Stomach (tissue), 4 donors: ENCODE measurements at regions not wholly inside any gene's neighbourhood (a gene's known extent, or its start where the extent isn't known, plus 50 kb on each side); places are given as distances from the start of the nearest gene placed in this dataset.

ENCODE experiments used
- EP300 ChIP-seq: sonication (generic); formaldehyde crosslinking; IDR thresholded peaks from one replicate; pipeline ENCODE4 v1.6.1; 2017; ENCODE audit warnings: antibody characterized with exemption
- POLR2A ChIP-seq, 4 donors: fragments of 450-650 bp; IDR thresholded peaks; one replicate each; pipeline ENCODE4 v1.6.1; 2016; ENCODE audit warnings: antibody characterized with exemption in 4 of 4, control low read depth in 2 of 4, mild to moderate bottlenecking in 1 of 4, moderate library complexity in 1 of 4
- POLR2AphosphoS5 ChIP-seq, 3 donors: sonication (generic); formaldehyde crosslinking; IDR thresholded peaks; one replicate each; pipeline ENCODE4 v1.6.1; 2016; ENCODE audit warnings: antibody characterized with exemption in 3 of 3
- TF ChIP-seq, protein P1 (sequence below), 7 experiments: fragments of 450-650 bp in 4 of 7; fragments of 200-600 bp in 3 of 7; sonication (generic) in 3 of 7; IDR thresholded peaks; one replicate each; pipeline ENCODE4 v1.5.1; 2016 to 2019; ENCODE audit warnings: antibody characterized with exemption in 7 of 7, control low read depth in 2 of 7, mild to moderate bottlenecking in 1 of 7

DNA sequence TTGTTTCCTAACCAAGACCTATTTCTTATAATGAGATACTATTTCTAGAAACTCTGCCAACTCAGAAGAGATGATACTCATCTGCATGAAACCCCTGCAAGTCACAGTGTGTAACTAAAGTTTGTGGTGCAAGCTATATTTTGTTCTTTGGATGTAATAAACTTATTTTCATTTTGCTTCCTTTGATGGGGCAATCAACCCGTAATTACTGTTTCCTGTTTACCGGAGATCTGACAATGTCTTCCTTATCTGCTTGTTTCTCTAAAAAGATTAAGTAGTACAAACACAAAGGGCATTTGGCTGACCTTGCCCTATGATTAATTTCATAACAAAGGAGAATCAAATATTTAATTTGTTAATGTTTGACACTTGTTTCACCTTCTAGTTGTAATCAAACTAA is 846.6 kb upstream of the ANO3 start:
- TF ChIP-seq POLR2A (IDR thresholded peaks at IDR 0.05): no peak
- TF ChIP-seq, protein P1, sequence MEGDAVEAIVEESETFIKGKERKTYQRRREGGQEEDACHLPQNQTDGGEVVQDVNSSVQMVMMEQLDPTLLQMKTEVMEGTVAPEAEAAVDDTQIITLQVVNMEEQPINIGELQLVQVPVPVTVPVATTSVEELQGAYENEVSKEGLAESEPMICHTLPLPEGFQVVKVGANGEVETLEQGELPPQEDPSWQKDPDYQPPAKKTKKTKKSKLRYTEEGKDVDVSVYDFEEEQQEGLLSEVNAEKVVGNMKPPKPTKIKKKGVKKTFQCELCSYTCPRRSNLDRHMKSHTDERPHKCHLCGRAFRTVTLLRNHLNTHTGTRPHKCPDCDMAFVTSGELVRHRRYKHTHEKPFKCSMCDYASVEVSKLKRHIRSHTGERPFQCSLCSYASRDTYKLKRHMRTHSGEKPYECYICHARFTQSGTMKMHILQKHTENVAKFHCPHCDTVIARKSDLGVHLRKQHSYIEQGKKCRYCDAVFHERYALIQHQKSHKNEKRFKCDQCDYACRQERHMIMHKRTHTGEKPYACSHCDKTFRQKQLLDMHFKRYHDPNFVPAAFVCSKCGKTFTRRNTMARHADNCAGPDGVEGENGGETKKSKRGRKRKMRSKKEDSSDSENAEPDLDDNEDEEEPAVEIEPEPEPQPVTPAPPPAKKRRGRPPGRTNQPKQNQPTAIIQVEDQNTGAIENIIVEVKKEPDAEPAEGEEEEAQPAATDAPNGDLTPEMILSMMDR (IDR thresholded peaks at IDR 0.05): no peak
- TF ChIP-seq EP300: no peak
- no peak for TF ChIP-seq POLR2AphosphoS5 (IDR thresholded peaks at IDR 0.05)
